Neural cell (in vitro differentiated cells): ENCODE measurements at regions not wholly inside any gene's neighbourhood (a gene's known extent, or its start where the extent isn't known, plus 50 kb on each side); places are given as distances from the start of the nearest gene placed in this dataset.

Experiments
- CTCF ChIP-seq: fragments of 450-650 bp; IDR thresholded peaks from 2 replicates; pipeline ENCODE4 v1.5.1; 2014; ENCODE audit warnings: antibody characterized with exemption, mild to moderate bottlenecking, moderate library complexity; ENCODE audit not compliant: poor library complexity, severe bottlenecking
- EP300 ChIP-seq: fragments of 450-650 bp; conservative IDR thresholded peaks from 2 replicates; pipeline ENCODE4 v1.6.1; 2014; ENCODE audit warnings: antibody characterized with exemption, mild to moderate bottlenecking, moderate library complexity; ENCODE audit not compliant: poor library complexity, severe bottlenecking
- POLR2AphosphoS5 ChIP-seq: IDR thresholded peaks from 2 replicates; pipeline ENCODE4 v1.6.1; 2012

GRCh38 chr17:45730192-45730591, 53.9 kb upstream of the CRHR1 start:
- TF ChIP-seq CTCF, result no peak
- no peak for TF ChIP-seq POLR2AphosphoS5
- no peak for TF ChIP-seq EP300
